H1 (cell line): ENCODE measurements at regions not wholly inside any gene's neighbourhood (a gene's known extent, or its start where the extent isn't known, plus 50 kb on each side); places are given as distances from the start of the nearest gene placed in this dataset.

Experiments
- CTBP2 ChIP-seq: IDR thresholded peaks from 2 replicates; pipeline ENCODE4 v1.7.0; 2011; ENCODE audit warnings: borderline replicate concordance, mild to moderate bottlenecking, moderate library complexity, mixed read lengths, low read length; ENCODE audit not compliant: insufficient read depth, insufficient read length
- E2F6 ChIP-seq: IDR thresholded peaks from 2 replicates; pipeline ENCODE4 v1.6.1; 2012; ENCODE audit warnings: inconsistent platforms
- EP300 ChIP-seq, 2 experiments: IDR thresholded peaks; 1 replicate in 1 of 2; 2 replicates in 1 of 2; pipeline ENCODE4 v1.6.1; 2011 to 2012; ENCODE audit warnings: low read depth in 2 of 2, low read length in 2 of 2, mild to moderate bottlenecking in 2 of 2, borderline replicate concordance in 1 of 2, inconsistent platforms in 1 of 2, moderate library complexity in 1 of 2
- HDAC6 ChIP-seq: IDR thresholded peaks from one replicate; pipeline ENCODE4 v1.7.1; 2012; ENCODE audit warnings: low read depth, mild to moderate bottlenecking, inconsistent platforms, low read length, moderate library complexity
- JUND ChIP-seq: IDR thresholded peaks from 2 replicates; pipeline ENCODE4 v1.6.1; 2011; ENCODE audit warnings: mild to moderate bottlenecking, improper control_type of control experiment, low read length
- MAFK ChIP-seq: IDR thresholded peaks from 2 replicates; pipeline ENCODE4 v1.6.1; 2012; ENCODE audit warnings: low read depth, mild to moderate bottlenecking, improper control_type of control experiment, low read length
- PHF8 ChIP-seq: fragments of 200-600 bp; sonication (generic); conservative IDR thresholded peaks from 2 replicates; pipeline ENCODE4 v1.7.1; 2012; ENCODE audit warnings: low read depth, mild to moderate bottlenecking, inconsistent platforms, low read length, moderate library complexity
- POLR2AphosphoS5 ChIP-seq: IDR thresholded peaks from 2 replicates; pipeline ENCODE4 v1.6.1; 2011; ENCODE audit warnings: low read depth, low read length
- RFX5 ChIP-seq: IDR thresholded peaks from 2 replicates; pipeline ENCODE4 v1.6.1; 2011; ENCODE audit warnings: low read depth, low read length, improper control_type of control experiment, borderline replicate concordance
- RNF2 ChIP-seq: fragments of 200-900, 300-1000 bp; sonication (generic); IDR thresholded peaks from 2 replicates; pipeline ENCODE4 v1.7.1; 2016; ENCODE audit warnings: borderline replicate concordance, low read depth, mild to moderate bottlenecking, antibody characterized with exemption, low read length; ENCODE audit not compliant: poor library complexity, severe bottlenecking; ENCODE audit errors: missing control alignments
- SIRT6 ChIP-seq: IDR thresholded peaks from one replicate; pipeline ENCODE4 v1.7.1; 2012; ENCODE audit warnings: low read length, inconsistent platforms

DNA sequence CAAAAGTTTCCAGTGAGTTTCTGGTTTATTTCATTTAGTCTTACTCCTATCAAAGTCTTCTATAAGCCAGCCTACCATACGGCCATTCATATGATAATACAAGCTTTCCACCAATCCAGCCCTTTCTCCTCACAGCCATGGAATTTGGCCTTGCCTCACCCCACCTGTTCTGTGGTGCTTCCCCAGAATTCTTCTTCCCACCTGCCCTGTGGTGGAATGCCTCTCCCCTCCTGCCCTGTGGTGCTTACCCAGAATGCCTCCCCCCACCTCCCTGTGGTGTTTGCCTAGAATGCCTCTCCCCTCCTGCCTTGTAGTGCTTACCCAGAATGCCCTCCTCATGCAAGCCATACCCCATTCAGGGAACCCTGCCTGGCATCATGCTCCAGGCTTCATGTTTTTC is 90.3 kb upstream of the APC start (continued):
- TF ChIP-seq CTBP2: no peak
- TF ChIP-seq SIRT6: no peak
- TF ChIP-seq JUND: no peak
- TF ChIP-seq PHF8: no peak
- 0 out of 3 replicates have a peak, but pooled peaks of 1 of the 2 experiments have one; percentile 2 for TF ChIP-seq EP300 (IDR thresholded peaks at IDR 0.05; ENCODE audit: borderline replicate concordance in 1 of 2, low read depth in 2 of 2, low read length in 2 of 2)
- no peak for TF ChIP-seq HDAC6
- TF ChIP-seq RFX5: no peak
- no peak for TF ChIP-seq POLR2AphosphoS5
- TF ChIP-seq RNF2: no peak
- TF ChIP-seq MAFK: no peak
- TF ChIP-seq E2F6: peak; percentile 74
